C4-2B (cell line): ENCODE measurements at regions not wholly inside any gene's neighbourhood (a gene's known extent, or its start where the extent isn't known, plus 50 kb on each side); places are given as distances from the start of the nearest gene placed in this dataset.

ENCODE experiments used
- CTCF ChIP-seq: fragments of 450-650 bp; conservative IDR thresholded peaks from 2 replicates; pipeline ENCODE4 v1.5.1; 2017; ENCODE audit warnings: mild to moderate bottlenecking
- ZFX ChIP-seq: fragments of 450-650 bp; IDR thresholded peaks from 2 replicates; pipeline ENCODE4 v1.6.1; 2017

GRCh38 chr21:41663805-41664788 is 102.8 kb downstream of the RIPK4 start:
- TF ChIP-seq CTCF: no peak; the same call in 1 of the 2 replicates
- TF ChIP-seq ZFX: no peak
